GM19240 (cell line): ENCODE measurements at regions not wholly inside any gene's neighbourhood (a gene's known extent, or its start where the extent isn't known, plus 50 kb on each side); places are given as distances from the start of the nearest gene placed in this dataset.

Experiments used
- DNase-seq: peaks from one replicate; pipeline ENCODE4 v3.0.0; 2011; ENCODE audit warnings: low spot score; ENCODE audit not compliant: insufficient read length

DNA sequence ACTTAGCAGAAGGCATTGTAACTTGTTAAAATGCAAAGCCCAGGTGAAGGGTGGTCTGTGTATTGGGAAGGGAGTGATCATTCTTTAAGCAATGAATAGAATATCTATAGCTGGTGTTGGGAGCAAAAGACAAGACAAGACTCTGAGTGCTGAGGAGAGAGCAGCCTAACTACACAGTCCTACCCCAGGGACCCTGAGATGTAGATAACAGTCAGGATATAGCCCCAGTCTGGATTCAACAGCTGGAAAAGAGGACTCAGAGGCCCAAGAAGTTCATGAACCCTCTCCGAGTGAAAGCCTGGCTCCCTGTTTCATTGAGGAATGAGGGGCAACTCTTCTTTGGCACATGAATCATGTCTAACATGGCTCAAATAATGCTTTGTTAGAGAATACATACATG lies 310.7 kb upstream of the SLC14A2 start:
- no peak for DNase-seq

DNA sequence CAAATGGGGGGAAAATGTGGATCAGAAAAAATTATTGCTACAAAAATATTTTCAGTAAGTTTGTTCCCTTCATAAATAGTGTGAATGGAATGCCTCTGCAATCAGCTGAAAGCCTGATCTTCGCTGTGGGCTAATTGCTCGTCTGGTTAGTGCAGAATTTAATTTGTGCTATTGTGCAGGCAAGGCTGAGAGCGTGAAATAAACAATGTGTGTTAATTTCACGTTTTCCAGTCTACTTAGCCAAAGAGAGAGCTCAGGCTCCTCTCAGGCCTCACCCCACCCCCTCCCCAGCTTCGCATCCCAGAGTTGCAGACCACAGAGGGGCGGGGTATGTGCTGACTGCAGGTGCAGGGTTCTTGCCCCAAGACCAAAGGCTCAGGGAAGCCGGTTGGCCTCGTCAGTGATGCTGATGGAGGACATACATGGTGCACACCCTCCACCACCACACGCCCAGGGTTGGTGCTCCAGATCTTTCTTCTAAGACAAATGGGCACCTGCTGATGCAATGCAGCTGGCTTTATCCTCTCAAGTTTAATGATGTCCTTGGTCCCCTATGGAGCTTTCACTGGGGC lies 302.6 kb upstream of the SLC14A2 start:
- DNase-seq, result no peak

DNA sequence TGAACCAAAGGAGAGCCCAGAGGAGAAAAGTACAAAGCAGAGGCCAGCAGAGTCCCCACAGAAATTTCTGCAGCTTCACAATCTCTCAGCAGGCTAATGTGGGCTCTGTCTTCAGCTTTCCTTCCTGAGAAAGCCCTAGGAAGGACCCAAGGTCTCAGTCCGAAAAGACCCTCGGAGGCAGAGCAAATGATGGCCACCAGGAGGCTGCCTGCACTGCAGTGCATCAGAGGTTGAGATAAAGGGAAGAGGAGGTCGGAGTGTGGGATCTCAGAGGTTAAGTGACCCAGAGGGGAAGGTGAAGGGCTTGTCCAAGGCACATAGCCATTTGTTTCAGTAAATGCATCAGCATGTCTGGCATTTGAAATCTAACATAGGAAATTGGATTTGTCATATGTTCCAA lies 299.1 kb upstream of the SLC14A2 start:
- DNase-seq, result no peak

DNA sequence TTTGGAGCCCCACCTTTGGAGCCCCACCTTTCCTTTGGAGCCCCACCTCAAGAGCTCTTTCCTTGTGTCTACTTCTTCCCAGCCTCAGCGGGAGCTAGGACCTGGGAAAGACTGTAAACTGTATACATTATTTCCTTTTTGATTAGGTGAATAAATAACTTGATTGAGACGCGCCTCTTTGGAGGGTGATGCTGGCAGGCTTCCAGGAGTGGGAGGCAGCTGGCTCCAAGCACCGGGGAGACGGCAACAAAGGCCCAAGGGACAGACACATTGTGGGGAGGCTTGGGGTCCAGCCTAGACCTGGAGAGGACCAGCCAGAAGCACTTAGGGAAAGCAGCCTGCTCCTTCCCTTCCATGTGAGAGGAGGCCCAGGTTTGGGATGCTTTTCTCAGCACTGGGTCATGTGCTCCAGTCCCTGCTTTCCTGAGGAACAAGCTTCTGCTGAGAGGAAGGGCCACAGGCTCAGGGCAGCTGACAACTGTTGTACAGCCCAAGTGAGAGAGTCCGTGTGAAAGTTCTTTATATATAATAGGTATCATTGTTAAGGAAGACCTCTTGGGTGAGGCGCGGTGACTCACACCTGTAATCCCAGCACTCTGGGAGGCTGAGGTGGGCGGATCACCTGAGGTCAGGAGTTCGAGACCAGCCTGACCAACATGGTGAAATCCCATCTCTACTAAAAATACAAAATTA lies 297.2 kb upstream of the SLC14A2 start:
- no peak for DNase-seq

DNA sequence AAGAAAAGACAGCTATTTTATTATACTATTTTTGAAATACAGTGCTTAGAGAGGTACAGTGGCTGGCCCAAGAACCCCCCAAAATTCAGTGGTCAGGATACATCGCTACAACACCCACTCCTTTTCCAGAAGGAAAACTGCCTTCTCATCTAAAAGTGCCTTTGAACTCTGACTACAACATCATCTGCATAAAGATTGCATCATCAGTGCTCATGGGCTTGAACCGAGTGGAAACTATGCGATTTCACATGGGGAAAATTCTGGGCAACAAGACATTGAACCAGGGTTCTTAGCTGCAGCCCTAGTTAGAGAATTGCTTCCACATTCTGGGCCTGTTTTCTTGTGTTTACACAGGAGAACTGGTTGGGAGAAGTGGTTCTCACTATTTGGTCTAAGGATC lies 294.6 kb upstream of the SLC14A2 start:
- DNase-seq, result no peak

DNA sequence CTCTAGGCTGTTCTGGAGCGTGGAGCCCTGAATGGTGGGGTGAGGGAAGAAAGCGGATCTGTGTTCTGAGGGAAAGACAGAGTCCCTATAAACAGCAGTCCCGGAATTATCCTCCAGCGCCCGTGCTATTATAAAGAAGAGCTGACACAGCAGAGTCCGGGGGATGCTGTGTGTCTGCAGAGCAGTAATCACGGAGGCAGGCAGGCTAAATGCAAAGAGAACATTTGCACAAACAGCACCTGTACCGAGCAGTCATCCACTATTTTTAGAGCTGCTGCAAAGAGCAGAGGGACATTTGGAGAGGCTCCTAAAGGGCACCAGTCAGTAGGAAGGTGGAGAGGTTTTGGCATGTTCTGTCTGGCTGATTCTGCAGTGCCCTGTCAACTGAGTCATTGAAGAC lies 293.8 kb upstream of the SLC14A2 start:
- no peak for DNase-seq

DNA sequence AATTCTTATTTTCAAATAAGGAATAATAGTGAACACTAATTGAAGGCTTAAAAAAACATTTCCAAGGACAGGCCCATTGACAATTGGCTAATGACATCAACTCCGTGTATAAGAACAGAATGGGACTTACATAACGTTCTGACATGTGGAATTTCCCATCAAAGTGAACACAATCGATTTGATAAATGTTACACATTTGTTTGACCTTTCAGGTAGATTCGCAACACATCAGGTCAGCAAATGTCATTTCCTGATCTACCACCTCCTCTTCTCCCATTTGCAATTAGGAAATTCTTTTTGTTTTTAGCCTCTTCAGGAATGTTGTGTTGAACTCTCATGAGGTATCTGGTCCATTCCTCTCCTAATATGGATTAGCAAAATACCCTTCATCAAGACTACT lies 292.9 kb upstream of the SLC14A2 start:
- DNase-seq, result no peak

DNA sequence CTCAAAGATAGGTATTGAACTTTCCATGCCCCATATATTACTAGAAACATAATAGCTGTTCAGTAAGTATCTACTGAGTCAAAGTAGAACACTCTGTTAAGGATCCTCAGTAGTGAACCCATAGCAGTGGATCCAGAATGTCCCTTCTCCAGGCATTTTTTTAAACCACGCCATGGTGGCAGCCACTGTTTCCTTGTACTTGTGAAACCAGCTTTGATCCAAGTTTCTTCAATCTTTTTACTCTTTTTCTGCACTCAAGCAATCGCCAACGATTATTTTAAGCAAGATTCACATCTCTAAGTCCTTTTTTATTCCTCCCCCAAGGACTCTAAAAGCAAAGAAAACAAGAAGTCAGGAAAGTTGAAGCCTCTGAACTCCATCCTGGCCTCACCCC lies 291.2 kb upstream of the SLC14A2 start:
- DNase-seq, result no peak

DNA sequence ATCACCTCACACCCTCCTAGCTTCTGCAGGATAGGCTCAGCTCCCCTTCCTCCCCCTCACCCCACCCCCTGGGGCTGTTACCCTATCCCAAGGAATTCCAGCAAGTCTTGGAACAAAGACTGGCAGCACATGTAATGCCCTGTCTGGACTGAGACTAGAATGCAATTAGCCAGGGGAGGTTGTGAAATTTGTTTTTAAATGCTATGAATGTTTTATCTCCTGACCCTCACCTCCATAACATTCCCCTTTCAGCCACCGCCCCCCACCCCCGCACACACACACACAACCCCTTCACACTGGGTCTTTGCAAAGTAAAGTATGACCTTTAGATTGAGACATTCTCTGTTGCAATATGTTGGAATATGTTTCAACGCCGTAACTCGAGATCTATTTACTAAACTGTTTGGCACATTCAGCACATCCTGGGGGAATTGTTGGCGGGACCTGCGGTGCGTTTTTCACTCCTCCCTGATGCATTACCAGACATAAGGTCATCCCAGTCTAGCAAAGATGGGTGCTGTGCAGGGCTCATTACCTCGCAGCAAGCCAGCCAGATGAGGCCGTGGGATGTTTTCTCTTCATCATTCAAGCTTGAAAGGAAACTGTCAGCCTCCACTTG lies 290.7 kb upstream of the SLC14A2 start:
- no peak for DNase-seq

DNA sequence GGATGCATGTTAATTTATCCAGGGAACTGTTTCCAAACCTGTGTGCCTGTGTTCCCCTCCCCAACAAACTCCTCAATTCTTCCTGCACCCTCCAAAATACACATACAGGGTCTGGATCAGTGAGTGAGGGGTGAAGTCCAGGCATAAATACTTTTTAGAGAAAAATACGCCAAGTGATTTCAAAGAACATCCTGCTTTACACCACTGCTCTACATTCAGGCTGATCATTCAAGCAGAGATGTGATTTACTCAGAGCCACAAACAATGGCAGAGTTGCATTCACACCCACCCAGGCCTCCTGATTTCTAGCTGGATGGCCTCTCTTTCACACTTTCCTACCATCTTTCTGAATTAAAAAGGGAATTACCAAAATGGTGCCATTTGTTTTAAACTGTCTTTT lies 289.5 kb upstream of the SLC14A2 start:
- no peak for DNase-seq

DNA sequence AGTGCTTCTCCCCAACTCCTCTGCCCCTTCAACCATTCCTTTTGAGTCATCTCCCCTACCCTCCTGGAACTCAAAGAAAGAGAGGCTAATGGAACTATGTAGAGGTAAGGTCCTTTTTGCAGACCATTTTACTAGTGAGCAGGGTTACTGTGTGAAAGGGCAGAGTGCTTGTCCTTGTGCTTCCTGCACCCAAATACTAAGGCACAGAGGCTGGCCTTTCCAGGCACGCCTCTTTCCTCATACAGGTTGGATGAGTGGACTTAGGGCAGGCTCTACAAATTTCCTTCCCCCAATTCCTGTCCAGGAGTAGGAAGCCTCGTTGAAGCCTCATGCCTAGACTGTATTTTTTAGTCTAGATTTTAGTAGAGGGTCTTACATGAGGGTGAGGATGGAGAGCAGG lies 288.8 kb upstream of the SLC14A2 start:
- DNase-seq, result no peak

DNA sequence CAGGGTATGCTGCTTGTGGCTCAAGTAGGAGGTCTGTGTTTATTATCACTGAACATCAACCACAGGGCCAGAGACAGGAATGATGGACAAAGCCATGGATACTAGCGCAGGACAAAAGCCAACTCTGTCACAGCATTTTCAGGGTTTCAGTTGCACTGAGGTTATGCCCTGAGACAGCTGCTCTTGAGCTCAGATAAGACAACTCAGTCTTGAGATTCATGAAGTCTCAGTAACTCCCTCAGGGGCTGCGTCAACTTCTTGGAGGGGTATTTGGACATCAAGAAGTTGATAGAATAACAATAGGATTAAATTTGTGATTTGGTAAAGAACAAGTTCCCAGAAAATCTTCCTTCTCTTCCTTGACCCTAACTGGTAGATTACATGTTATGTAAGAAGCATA lies 287.0 kb upstream of the SLC14A2 start:
- no peak for DNase-seq

DNA sequence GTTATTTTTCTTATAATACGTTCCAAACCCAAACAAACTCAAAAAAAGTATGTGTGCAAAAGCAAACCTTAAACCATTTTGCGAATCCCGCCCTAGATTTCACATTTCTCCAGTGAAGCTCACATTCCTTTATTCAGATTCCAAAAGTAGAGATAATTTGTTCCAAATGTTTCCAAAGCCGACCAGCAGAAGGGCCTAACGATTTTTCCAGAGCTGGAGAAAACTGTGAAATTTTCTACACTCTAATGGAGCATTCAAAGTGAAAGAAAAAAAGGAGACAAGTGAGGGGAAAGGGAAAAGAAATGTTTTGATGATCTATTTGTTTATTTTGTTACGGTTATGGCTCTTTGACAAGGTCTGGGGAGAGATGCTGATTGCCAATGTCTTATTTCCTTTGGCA lies 286.5 kb upstream of the SLC14A2 start:
- no peak for DNase-seq

DNA sequence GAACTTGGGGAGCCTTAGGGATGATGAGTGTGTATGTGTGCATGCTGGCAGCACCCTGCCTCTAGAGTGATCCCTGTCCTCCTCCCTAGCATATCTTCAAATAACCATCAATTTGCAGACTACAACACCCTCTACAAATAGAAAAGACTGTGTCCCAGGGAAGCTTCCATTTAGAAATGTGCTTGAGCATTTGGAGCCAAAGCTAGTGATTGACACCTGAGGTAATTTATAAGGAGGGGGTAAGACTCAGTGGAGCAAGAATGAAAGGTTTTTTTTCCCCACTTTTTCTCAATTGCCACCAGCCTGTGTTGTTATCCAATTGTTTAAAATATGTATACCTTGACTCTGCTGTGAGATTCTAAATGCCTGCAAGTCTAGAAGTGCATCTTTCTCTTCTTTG lies 286.0 kb upstream of the SLC14A2 start:
- no peak for DNase-seq

DNA sequence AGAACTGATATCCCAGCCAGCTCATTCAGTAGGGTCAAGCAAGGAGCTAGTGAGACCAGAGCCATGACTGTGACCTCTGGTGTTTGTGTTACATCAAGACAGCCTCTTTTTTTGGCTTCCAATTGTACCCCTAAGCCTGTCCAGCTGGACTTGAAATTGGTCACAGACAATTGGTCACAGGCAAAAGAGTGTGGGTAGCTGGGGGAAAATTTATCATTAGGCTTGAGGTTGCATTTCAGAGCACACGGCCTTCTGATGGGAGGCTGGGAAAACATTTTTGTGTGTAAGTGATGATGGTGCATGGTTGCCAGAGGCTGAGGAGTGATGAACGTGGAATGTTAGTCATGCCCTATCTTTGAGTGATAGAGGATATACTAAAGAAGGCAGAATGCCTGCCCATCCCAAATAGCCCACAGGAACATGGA lies 285.1 kb upstream of the SLC14A2 start:
- no peak for DNase-seq

DNA sequence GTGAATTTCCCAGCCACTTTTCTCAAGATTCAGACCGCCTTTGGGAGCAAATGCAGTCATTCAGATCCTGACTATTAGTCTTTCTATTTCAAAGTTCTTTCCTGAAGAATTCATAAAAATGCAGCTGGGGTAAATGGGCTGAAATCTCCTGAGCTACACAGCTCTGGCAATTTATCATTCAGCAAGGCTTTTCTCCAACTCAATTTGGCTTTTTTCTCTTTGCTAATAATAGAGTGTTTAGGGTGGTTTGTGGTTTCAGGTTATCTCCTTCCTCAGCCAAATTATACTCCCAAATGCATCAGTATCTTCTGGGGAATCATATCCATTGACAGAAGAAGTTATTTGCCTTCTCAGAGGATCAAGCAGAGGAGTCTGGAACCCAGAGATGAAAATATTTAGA lies 282.4 kb upstream of the SLC14A2 start:
- no peak for DNase-seq

DNA sequence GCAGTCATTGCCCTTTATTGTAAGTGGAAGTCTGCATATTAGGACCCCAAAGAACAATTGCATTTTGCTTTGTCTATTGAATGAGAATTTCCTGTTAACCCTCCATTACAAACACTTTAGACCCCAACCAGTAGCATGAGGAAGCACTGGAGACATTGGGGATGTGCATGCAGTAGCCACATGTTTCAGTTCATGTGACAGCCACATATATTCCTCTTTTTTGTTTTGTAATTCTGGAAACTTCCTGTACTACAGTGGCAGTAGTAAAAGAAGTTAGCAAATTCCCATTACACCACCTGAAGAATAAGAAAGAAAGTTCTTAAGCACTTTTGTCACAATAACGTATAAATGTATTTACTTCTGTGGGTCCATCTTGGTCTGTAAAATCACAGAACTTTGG lies 281.1 kb upstream of the SLC14A2 start:
- no peak for DNase-seq

DNA sequence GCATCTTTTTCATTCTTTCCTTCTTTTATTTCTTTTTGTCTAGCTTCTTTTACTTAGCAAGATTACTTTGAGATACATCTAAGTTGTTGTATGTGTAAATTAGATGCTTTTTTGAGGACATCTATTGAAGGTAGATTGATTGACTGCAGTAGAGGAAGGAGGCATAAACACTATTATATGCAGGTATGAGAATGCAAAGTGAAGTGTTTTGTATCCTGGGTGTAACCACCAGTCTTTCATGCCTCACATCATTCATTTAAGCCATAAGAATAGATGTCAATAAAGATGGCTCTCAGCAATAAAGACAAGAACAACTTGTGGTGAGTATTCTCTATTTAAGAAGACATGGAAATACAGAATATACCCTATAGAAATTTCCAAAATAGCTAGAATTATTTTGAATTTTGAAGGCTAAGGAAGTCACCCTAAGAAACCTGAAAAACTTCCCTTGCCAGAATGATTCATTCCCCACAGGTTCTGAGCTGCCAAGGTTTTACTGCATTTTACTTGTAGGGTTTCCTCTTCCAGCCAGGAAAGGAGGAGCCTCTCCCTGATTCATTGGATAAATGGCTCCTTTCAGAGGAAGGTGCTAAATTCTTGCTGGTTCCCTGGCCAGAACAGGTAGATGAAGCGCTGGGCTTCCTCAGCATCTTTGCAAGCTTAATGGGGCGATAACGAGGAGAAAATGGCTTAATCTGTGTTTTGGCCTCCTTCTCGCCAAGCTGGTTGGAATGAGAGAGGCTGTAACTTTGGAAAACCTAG lies 279.8 kb upstream of the SLC14A2 start:
- DNase-seq, result no peak

DNA sequence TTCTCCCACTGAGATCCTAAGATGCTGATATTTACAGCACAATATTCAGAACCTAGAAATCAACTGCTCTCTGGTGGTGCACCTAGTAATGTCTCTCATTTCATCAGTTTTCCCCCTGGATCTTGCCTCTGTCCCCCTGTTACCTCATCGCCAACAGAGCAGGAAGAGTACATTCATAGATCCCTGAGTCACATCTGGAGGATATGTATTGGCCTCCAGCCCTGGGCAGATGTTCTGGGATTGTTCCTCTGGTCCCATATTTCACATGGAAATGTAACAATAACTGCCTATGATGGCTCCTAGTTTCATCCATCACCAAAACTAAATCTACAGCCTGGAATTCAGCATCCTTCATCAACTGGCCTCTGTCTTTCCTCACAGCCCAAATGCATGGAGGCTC lies 278.8 kb upstream of the SLC14A2 start:
- no peak for DNase-seq

DNA sequence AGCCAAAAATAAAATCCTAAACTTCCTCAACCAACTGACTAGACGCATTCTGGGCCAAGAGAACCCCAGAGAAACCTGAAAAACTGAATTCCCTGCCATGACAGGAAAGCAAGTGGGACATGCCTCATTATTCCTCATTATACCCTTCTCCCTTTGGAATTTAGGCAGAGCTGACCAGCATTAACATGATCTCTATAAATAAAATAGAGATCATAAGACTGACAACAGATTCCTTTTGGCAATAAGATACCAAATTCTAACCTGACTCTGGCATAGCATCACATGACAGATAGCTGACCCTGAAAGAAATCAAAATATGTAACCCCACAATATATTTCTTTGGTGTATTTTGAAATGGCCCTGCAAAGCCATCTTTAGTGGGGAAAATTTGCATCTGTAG lies 277.8 kb upstream of the SLC14A2 start:
- DNase-seq, result no peak

DNA sequence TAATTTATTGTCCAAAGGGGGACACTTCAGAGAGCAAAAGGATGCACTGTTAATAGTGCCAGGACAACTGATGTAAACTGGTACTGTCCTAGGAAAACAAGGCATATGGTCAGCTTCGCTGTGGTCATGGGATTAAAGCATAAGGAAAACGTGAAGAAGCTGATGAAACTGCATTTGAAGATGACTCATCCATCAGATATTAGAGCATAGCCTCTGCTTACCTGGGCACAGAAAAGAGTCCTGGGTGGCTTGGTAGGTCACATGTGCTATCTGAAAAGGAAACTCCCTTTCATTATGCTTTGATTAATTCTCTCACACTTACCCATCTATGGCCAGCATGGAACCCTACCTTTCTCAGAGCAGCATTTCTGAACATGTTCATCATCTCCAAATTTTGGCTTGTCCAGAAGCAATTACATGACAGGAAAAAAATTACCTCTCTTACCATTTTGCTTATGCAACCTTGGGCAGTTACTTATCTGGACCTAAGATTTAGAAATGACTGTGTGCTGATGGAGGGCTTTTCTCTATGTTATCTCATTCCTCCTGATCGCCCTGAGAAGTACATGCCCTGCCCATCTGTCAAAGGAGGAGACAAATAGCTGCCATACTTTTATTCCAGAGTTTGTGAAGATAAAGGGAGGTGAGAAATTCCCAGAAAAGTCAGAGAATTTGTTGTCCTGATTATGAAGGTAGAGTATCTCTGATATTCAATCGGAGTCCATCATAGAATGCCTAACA lies 275.3 kb upstream of the SLC14A2 start:
- no peak for DNase-seq

DNA sequence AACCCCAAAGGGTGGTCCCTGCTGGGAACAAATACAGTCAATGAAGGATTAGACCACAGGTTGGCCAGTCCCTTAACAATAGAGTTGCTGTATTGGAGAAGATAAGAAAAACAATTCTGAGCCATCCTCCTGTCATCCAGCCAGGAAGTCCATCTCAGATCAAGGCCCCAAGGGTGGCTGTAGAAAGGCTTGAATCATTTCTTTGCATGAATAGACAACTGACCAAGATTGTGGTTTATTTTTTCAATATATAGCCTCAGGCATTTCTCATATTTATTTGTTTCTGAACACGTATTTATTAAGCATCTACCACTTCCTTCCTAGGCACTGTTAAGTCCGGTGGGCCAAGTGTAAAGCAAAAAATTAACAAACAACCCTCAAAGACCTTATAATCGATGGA lies 274.4 kb upstream of the SLC14A2 start:
- DNase-seq, result no peak
